Esophagus squamous epithelium (tissue), 5 donors: ENCODE measurements at regions not wholly inside any gene's neighbourhood (a gene's known extent, or its start where the extent isn't known, plus 50 kb on each side); places are given as distances from the start of the nearest gene placed in this dataset.

ENCODE experiments used
- DNase-seq: peaks from one replicate; lab custom pipeline; 2025; lab: John Stamatoyannopoulos, UW
- H3K27ac ChIP-seq, 4 donors: fragments of 200-600 bp; sonication (generic); one replicate each; pipeline ENCODE4 v1.5.1; 2016 to 2019; ENCODE audit warnings: mild to moderate bottlenecking in 1 of 4
- H3K27me3 ChIP-seq, 4 donors: fragments of 200-600 bp; sonication (generic); 1 replicate in 3 of 4; 2 replicates in 1 of 4; pipeline versions ENCODE4 v1.5.1 to v1.6.0; 2017 to 2021; ENCODE audit warnings: antibody characterized with exemption in 1 of 4
- H3K36me3 ChIP-seq, 3 donors: fragments of 200-600 bp; sonication (generic); one replicate each; pipeline ENCODE4 v1.5.1; 2016 to 2019
- H3K4me1 ChIP-seq, 3 donors: fragments of 200-600 bp; sonication (generic); one replicate each; pipeline ENCODE4 v1.5.1; 2017 to 2019
- H3K4me3 ChIP-seq, 4 donors: fragments of 200-600 bp; sonication (generic); 1 replicate in 3 of 4; 2 replicates in 1 of 4; pipeline ENCODE4 v1.5.1; 2016 to 2019; ENCODE audit warnings: mild to moderate bottlenecking in 2 of 4, moderate library complexity in 1 of 4
- H3K9me3 ChIP-seq, 3 donors: fragments of 200-600 bp; sonication (generic); one replicate each; pipeline ENCODE4 v1.5.1; 2016 to 2019
- CTCF ChIP-seq, 6 experiments: fragments of 450-650 bp in 4 of 6; fragments of 200-600 bp in 2 of 6; sonication (generic) in 2 of 6; IDR thresholded peaks; one replicate each; pipeline ENCODE4 v1.5.1; 2016 to 2019; ENCODE audit warnings: antibody characterized with exemption in 6 of 6, mild to moderate bottlenecking in 4 of 6, moderate library complexity in 4 of 6
- POLR2A ChIP-seq, 4 donors: fragments of 450-650 bp; IDR thresholded peaks; one replicate each; pipeline ENCODE4 v1.6.1; 2017; ENCODE audit warnings: antibody characterized with exemption in 4 of 4, mild to moderate bottlenecking in 4 of 4, moderate library complexity in 3 of 4
- WGBS, 2 donors: methylation state at CpG; one replicate each; pipeline ENCODE4 v1.1.5; 2018; 5-methylcytosine and 5-hydroxymethylcytosine counted together
- intact Hi-C: fragments of 100-400 bp; cut with DNase I; formaldehyde crosslinking; loops from one replicate; pipeline ENCODE4 v1.15.0; 2022
- donor health status: DM: yes; HTN: yes; CAD: no.

DNA sequence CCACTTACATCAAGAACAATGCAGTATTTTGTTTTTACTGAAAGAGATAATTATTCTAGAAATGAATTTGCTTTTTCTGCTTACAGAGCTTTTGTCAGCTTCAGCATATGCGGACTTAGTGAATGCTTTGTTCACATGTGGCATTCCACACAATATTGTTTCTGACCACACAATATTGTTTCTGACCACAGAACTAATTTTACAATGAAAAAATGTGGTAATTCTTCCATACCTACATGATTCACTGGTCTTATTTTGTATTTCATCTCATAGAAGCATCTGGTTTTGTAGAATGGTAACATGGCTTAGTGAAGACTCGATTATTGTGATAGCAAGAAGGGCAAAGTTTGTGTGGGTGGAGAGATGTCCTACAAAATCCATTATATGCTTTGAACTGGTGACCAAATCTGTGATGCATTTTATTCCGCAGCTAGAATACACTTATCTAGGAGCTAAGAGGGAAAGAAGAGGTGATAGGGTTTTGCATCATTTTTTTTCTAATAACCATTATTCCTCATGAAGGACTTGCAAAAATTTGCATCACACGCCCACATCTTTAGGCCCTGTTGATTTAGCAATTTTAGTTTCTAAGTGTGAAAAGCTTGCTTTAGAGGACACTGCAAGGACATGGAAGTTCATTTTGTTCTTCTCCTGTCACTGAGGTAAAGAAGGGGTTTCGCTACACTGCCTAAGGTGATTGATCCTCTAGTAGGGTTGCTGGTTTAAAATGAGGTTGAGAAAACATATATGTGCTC, 75.3 kb downstream of the HLX start:
- Histone ChIP-seq H3K27ac (no peak overlapping the region), H3K9me3 (peaks cover 0 to 12% (median 9%) of the 10 kb centered on the region in 3 donors), H3K4me1 (no peaks in the 10 kb centered on the region), H3K36me3 (no peaks in the 10 kb centered on the region), H3K27me3 (no peaks in the 10 kb centered on the region), H3K4me3 (no peak overlapping the region)
- TF ChIP-seq CTCF (IDR thresholded peaks at IDR 0.05) (no peak), POLR2A (IDR thresholded peaks at IDR 0.05) (no peak)
- intact Hi-C loops: no loop called here
- DNase-seq: no peak
- 72 to 81% methylated on average over 5 of the region's 5 CpGs for WGBS, 2 donors

GRCh38 chr1:220955116-220955515, 75.9 kb downstream of the HLX start:
- Histone ChIP-seq H3K9me3 (peaks cover 0 to 9% (median 7%) of the 10 kb centered on the region in 3 donors), H3K27me3 (no peaks in the 10 kb centered on the region), H3K36me3 (no peaks in the 10 kb centered on the region), H3K4me1 (no peaks in the 10 kb centered on the region), H3K4me3 (no peak overlapping the region), H3K27ac (no peak overlapping the region)
- TF ChIP-seq CTCF (IDR thresholded peaks at IDR 0.05) (no peak), POLR2A (IDR thresholded peaks at IDR 0.05) (no peak)
- WGBS, 2 donors: 64 to 68% methylated on average over 4 of the region's 4 CpGs
- no peak for DNase-seq
- intact Hi-C loops: no loop called here

DNA sequence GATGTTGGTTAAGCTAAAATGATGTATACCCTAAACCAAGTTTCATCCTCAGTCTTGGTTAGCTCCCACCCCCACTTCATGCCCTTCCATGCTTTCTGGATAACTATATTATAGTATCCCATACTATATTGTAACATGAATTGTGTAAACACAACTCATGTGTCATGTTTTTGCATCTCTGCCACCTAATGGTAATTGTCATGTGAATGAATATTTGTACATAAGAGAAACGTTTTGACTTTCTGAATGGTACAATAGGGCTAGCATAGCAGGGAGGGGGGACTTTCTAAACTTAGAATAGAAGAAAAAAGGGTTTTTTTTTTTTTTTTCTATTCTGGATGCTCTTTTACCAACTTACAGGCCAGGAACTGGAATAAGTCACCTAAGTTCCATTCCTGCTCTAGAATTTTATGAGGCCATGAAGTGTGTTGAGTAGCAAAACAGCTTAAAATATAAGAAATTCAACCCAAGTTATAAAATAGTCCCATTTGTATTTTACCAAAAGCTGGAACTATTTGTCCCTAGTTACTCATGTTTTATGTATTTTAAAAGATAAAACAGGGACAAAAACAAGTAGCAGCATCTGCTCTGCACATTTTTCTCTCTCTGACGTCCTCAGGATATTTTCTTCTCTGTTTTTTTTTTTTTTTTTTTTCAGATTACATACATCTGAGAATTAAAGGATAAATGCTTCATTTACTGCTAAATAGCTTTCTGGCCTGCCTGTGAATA, 77.4 kb downstream of the HLX start:
- DNase-seq: no peak
- 29 to 45% methylated on average over 2 of the region's 2 CpGs for WGBS, 2 donors
- intact Hi-C loops: no loop called here
- no peak overlapping the region for H3K27ac ChIP-seq
- no peaks in the 10 kb centered on the region for H3K4me1 ChIP-seq
- no peaks in the 10 kb centered on the region for H3K27me3 ChIP-seq
- TF ChIP-seq CTCF (IDR thresholded peaks at IDR 0.05): no peak
- TF ChIP-seq POLR2A (IDR thresholded peaks at IDR 0.05): no peak
- no peak overlapping the region for H3K4me3 ChIP-seq
- H3K36me3 ChIP-seq: no peaks in the 10 kb centered on the region
- no peaks in the 10 kb centered on the region for H3K9me3 ChIP-seq

DNA sequence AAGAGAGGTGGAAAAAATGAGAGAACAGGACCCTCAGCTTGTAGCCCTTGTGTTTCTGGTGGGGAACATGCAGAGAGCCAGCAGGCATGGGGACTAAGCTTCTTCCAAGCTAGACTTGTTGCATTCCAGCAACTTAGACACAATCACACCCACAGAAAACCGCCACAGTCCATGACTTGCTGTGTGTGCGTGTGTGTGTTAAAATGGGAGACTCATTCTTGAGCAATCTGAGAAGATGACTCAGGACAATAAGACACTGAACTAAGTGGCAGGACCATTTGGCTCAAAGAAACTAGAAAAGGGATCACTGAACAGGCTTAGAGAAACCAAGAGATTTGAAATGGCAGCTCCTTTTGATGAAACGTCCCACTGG, 78.0 kb downstream of the HLX start:
- no peaks in the 10 kb centered on the region for H3K27me3 ChIP-seq
- no peak for DNase-seq
- intact Hi-C loops: no loop called here
- WGBS, 2 donors: 33 to 49% methylated on average over 3 of the region's 3 CpGs
- no peak for TF ChIP-seq POLR2A (IDR thresholded peaks at IDR 0.05)
- TF ChIP-seq CTCF (IDR thresholded peaks at IDR 0.05): no peak
- no peaks in the 10 kb centered on the region for H3K36me3 ChIP-seq
- no peak overlapping the region for H3K4me3 ChIP-seq
- H3K4me1 ChIP-seq: no peaks in the 10 kb centered on the region
- H3K9me3 ChIP-seq: no peaks in the 10 kb centered on the region
- H3K27ac ChIP-seq: no peak overlapping the region

- no peak for DNase-seq
- Histone ChIP-seq H3K4me3 (no peak overlapping the region), H3K27me3 (no peaks in the 10 kb centered on the region), H3K9me3 (no peaks in the 10 kb centered on the region), H3K4me1 (no peaks in the 10 kb centered on the region), H3K27ac (no peak overlapping the region), H3K36me3 (no peaks in the 10 kb centered on the region)
- intact Hi-C loops: no loop called here
- TF ChIP-seq CTCF (IDR thresholded peaks at IDR 0.05) (no peak), POLR2A (IDR thresholded peaks at IDR 0.05) (no peak)
- 29 to 85% methylated on average over 1 of the region's 1 CpG for WGBS, 2 donors
Observed at GRCh38 chr1:220958234-220958633, 79.0 kb downstream of the HLX start.
